SK-N-MC (cell line): ENCODE measurements at regions not wholly inside any gene's neighbourhood (a gene's known extent, or its start where the extent isn't known, plus 50 kb on each side); places are given as distances from the start of the nearest gene placed in this dataset.
"Not testable (repeated sequence)": the region's sequence is repeated elsewhere in the genome, so short reads cannot be mapped to it uniquely, and the experiment has no call there.

ENCODE experiments used
- DNase-seq: peaks from one replicate; pipeline ENCODE4 v3.0.0-alpha.2; 2011; ENCODE audit warnings: low read depth, low spot score
- H3K27ac ChIP-seq: fragments of 200-600 bp; sonication (generic); 2 replicates; pipeline ENCODE4 v1.5.1; 2016; ENCODE audit warnings: mixed run types
- H3K36me3 ChIP-seq: fragments of 200-600 bp; sonication (generic); 2 replicates; pipeline ENCODE4 v1.6.1; 2017; ENCODE audit warnings: antibody characterized with exemption, low read length, mixed read lengths; ENCODE audit not compliant: insufficient read depth
- H3K4me3 ChIP-seq: fragments of 200-600 bp; sonication (generic); 2 replicates; pipeline ENCODE4 v1.5.1; 2016
- H3K9ac ChIP-seq: fragments of 200-600 bp; sonication (generic); 2 replicates; pipeline ENCODE4 v1.8.0; 2017; ENCODE audit warnings: mixed run types, mixed read lengths; ENCODE audit not compliant: insufficient read length
- H3K9me3 ChIP-seq: fragments of 200-600 bp; sonication (generic); 2 replicates; pipeline ENCODE4 v1.6.1; 2017; ENCODE audit warnings: low read depth, mild to moderate bottlenecking, antibody characterized with exemption, low read length, moderate library complexity, mixed read lengths
- EZH2 ChIP-seq: fragments of 200-600 bp; sonication (generic); IDR thresholded peaks from one replicate; pipeline ENCODE4 v1.6.1; 2017; ENCODE audit warnings: antibody characterized with exemption
- FOXP2 ChIP-seq: optimal IDR thresholded peaks from 2 replicates; pipeline ENCODE3; 2011; ENCODE audit warnings: mild to moderate bottlenecking, moderate library complexity; ENCODE audit not compliant: insufficient read depth; ENCODE audit errors: extremely low read length, control extremely low read depth
- POLR2AphosphoS5 ChIP-seq: IDR thresholded peaks from 2 replicates; pipeline ENCODE4 v1.6.1; 2012; ENCODE audit warnings: mild to moderate bottlenecking, low read depth, low read length, borderline replicate concordance

GRCh38 chrX:39260965-39261364 is 459.7 kb downstream of the MID1IP1 start:
- no peak for DNase-seq

GRCh38 chrX:39261446-39262147 is 460.3 kb downstream of the MID1IP1 start:
- H3K9me3 ChIP-seq: no peaks in the 10 kb centered on the region
- no peak for TF ChIP-seq FOXP2
- no peak for TF ChIP-seq EZH2
- TF ChIP-seq POLR2AphosphoS5: no peak
- no peak overlapping the region for H3K9ac ChIP-seq
- H3K27ac ChIP-seq: no peak overlapping the region
- no peaks in the 10 kb centered on the region for H3K36me3 ChIP-seq
- no peak overlapping the region for H3K4me3 ChIP-seq
- no peak for DNase-seq

More at GRCh38 chrX:39260965-39261364, 459.7 kb downstream of the MID1IP1 start:
- no peaks in the 10 kb centered on the region for H3K9me3 ChIP-seq
- no peak overlapping the region for H3K4me3 ChIP-seq
- no peak overlapping the region for H3K27ac ChIP-seq
- TF ChIP-seq FOXP2: no peak
- TF ChIP-seq EZH2: no peak
- no peak for TF ChIP-seq POLR2AphosphoS5
- no peaks in the 10 kb centered on the region for H3K36me3 ChIP-seq
- no peak overlapping the region for H3K9ac ChIP-seq

GRCh38 chrX:39262641-39263040 is 461.4 kb downstream of the MID1IP1 start:
- DNase-seq: no peak
- H3K9ac ChIP-seq: no peak overlapping the region
- TF ChIP-seq EZH2 (no peak), POLR2AphosphoS5 (no peak), FOXP2 (no peak)
- no peak overlapping the region for H3K27ac ChIP-seq
- no peaks in the 10 kb centered on the region for H3K36me3 ChIP-seq
- H3K4me3 ChIP-seq: no peak overlapping the region
- no peaks in the 10 kb centered on the region for H3K9me3 ChIP-seq

GRCh38 chrX:39264023-39264422 is 462.8 kb downstream of the MID1IP1 start:
- no peak for DNase-seq
- Histone ChIP-seq H3K27ac (no peak overlapping the region), H3K36me3 (no peaks in the 10 kb centered on the region), H3K4me3 (no peak overlapping the region), H3K9me3 (no peaks in the 10 kb centered on the region), H3K9ac (no peak overlapping the region)
- no peak for TF ChIP-seq EZH2
- TF ChIP-seq POLR2AphosphoS5: no peak
- no peak for TF ChIP-seq FOXP2

GRCh38 chrX:39267176-39267575 is 465.9 kb downstream of the MID1IP1 start:
- no peak for DNase-seq
- TF ChIP-seq POLR2AphosphoS5: no peak
- TF ChIP-seq FOXP2: no peak
- TF ChIP-seq EZH2: no peak
- H3K27ac ChIP-seq: no peak overlapping the region
- no peaks in the 10 kb centered on the region for H3K9me3 ChIP-seq
- H3K36me3 ChIP-seq: no peaks in the 10 kb centered on the region
- no peak overlapping the region for H3K9ac ChIP-seq
- H3K4me3 ChIP-seq: no peak overlapping the region

GRCh38 chrX:39268207-39268606 is 466.9 kb downstream of the MID1IP1 start:
- H3K27ac ChIP-seq: no peak overlapping the region
- H3K4me3 ChIP-seq: no peak overlapping the region
- DNase-seq: no peak
- H3K9ac ChIP-seq: no peak overlapping the region
- H3K36me3 ChIP-seq: no peaks in the 10 kb centered on the region
- TF ChIP-seq POLR2AphosphoS5 (no peak), FOXP2 (no peak), EZH2 (no peak)
- H3K9me3 ChIP-seq: no peaks in the 10 kb centered on the region

GRCh38 chrX:39275500-39276068 is 474.3 kb downstream of the MID1IP1 start:
- H3K4me3 ChIP-seq: no peak overlapping the region
- H3K9me3 ChIP-seq: no peaks in the 10 kb centered on the region
- no peak overlapping the region for H3K9ac ChIP-seq
- H3K27ac ChIP-seq: no peak overlapping the region
- H3K36me3 ChIP-seq: no peaks in the 10 kb centered on the region
- no peak for TF ChIP-seq POLR2AphosphoS5
- no peak for TF ChIP-seq EZH2
- TF ChIP-seq FOXP2: no peak
- DNase-seq: no peak

GRCh38 chrX:39277685-39278390 is 476.6 kb downstream of the MID1IP1 start:
- H3K9ac ChIP-seq, H3K27ac ChIP-seq, H3K9me3 ChIP-seq, H3K36me3 ChIP-seq, DNase-seq, H3K4me3 ChIP-seq: not testable (repeated sequence)

GRCh38 chrX:39283239-39283638 is 482.0 kb downstream of the MID1IP1 start:
- Histone ChIP-seq H3K9me3 (no peaks in the 10 kb centered on the region), H3K27ac (no peak overlapping the region), H3K4me3 (no peak overlapping the region), H3K9ac (no peak overlapping the region), H3K36me3 (no peaks in the 10 kb centered on the region)
- TF ChIP-seq POLR2AphosphoS5 (no peak), EZH2 (no peak), FOXP2 (no peak)
- no peak for DNase-seq
